ENCODE measurements at regions not wholly inside any gene's neighbourhood (a gene's known extent, or its start where the extent isn't known, plus 50 kb on each side); places are given as distances from the start of the nearest gene placed in this dataset.

GRCh38 chr5:23717486-23717885, 210.1 kb downstream of the PRDM9 start:
- TF ChIP-seq POLR2A (IDR thresholded peaks at IDR 0.05) = no peak
- TF ChIP-seq CTCF (IDR thresholded peaks at IDR 0.05) = no peak
- TF ChIP-seq EP300 (IDR thresholded peaks at IDR 0.05) = no peak
- no peak for TF ChIP-seq POLR2AphosphoS5 (IDR thresholded peaks at IDR 0.05)
- WGBS, 5 donors = 74 to 88% (median 75%) methylated on average over 3 of the region's 3 CpGs
- H3K9me3 ChIP-seq = no peaks in the 10 kb centered on the region
- H3K36me3 ChIP-seq = no peaks in the 10 kb centered on the region
- H3K27me3 ChIP-seq = no peaks in the 10 kb centered on the region
- DNase-seq = no peak
- H3K4me1 ChIP-seq = no peaks in the 10 kb centered on the region
- no peak overlapping the region for H3K4me3 ChIP-seq
- H3K27ac ChIP-seq = no peak overlapping the region
- intact Hi-C loops (cut with DNase I; ENCODE audit: low total_unique reads) = no loop called here

- Histone ChIP-seq H3K36me3 (no peaks in the 10 kb centered on the region), H3K4me3 (no peak overlapping the region), H3K4me1 (no peaks in the 10 kb centered on the region), H3K27ac (no peak overlapping the region), H3K9me3 (no peaks in the 10 kb centered on the region), H3K27me3 (no peaks in the 10 kb centered on the region)
- no peak for TF ChIP-seq POLR2AphosphoS5 (IDR thresholded peaks at IDR 0.05)
- no peak for TF ChIP-seq POLR2A (IDR thresholded peaks at IDR 0.05)
- TF ChIP-seq CTCF (IDR thresholded peaks at IDR 0.05) = no peak
- TF ChIP-seq EP300 (IDR thresholded peaks at IDR 0.05) = no peak
- WGBS, 5 donors = 89 to 97% (median 95%) methylated on average over 1 of the region's 1 CpG
- DNase-seq = no peak
- intact Hi-C loops (cut with DNase I; ENCODE audit: low total_unique reads) = no loop called here
Observed at GRCh38 chr5:23718564-23718963, 211.2 kb downstream of the PRDM9 start.

GRCh38 chr5:23721336-23721735, 213.9 kb downstream of the PRDM9 start:
- 54 to 67% (median 59%) methylated on average over 2 of the region's 2 CpGs for WGBS, 5 donors
- intact Hi-C loops (cut with DNase I; ENCODE audit: low total_unique reads) = no loop called here
- no peak overlapping the region for H3K27ac ChIP-seq
- DNase-seq = no peak
- TF ChIP-seq CTCF (IDR thresholded peaks at IDR 0.05) (no peak), EP300 (IDR thresholded peaks at IDR 0.05) (no peak), POLR2A (IDR thresholded peaks at IDR 0.05) (no peak), POLR2AphosphoS5 (IDR thresholded peaks at IDR 0.05) (no peak)
- no peaks in the 10 kb centered on the region for H3K9me3 ChIP-seq
- H3K4me1 ChIP-seq = no peaks in the 10 kb centered on the region
- H3K4me3 ChIP-seq = no peak overlapping the region
- H3K27me3 ChIP-seq = no peaks in the 10 kb centered on the region
- H3K36me3 ChIP-seq = no peaks in the 10 kb centered on the region

- H3K36me3 ChIP-seq = no peaks in the 10 kb centered on the region
- no peaks in the 10 kb centered on the region for H3K27me3 ChIP-seq
- no peaks in the 10 kb centered on the region for H3K9me3 ChIP-seq
- DNase-seq = peak in 1 of 2 donors; percentile 8
- H3K4me1 ChIP-seq = no peaks in the 10 kb centered on the region
- TF ChIP-seq POLR2AphosphoS5 (IDR thresholded peaks at IDR 0.05) = no peak
- no peak for TF ChIP-seq CTCF (IDR thresholded peaks at IDR 0.05)
- TF ChIP-seq EP300 (IDR thresholded peaks at IDR 0.05) = no peak
- TF ChIP-seq POLR2A (IDR thresholded peaks at IDR 0.05) = no peak
- WGBS, 5 donors = 42 to 56% (median 53%) methylated on average over 4 of the region's 4 CpGs
- intact Hi-C loops (cut with DNase I; ENCODE audit: low total_unique reads) = no loop called here
- no peak overlapping the region for H3K4me3 ChIP-seq
- H3K27ac ChIP-seq = no peak overlapping the region
Observed at GRCh38 chr5:23727271-23727670, 219.9 kb downstream of the PRDM9 start.
